ENCODE measurements at regions not wholly inside any gene's neighbourhood (a gene's known extent, or its start where the extent isn't known, plus 50 kb on each side); places are given as distances from the start of the nearest gene placed in this dataset.

- peak; percentile 14 for DNase-seq
Measured at GRCh38 chr12:65556676-65557437, 267.4 kb upstream of the HMGA2 start.

GRCh38 chr12:65557438-65558181 is 266.7 kb upstream of the HMGA2 start:
- DNase-seq = no peak

GRCh38 chr12:65560286-65560685 is 264.0 kb upstream of the HMGA2 start:
- DNase-seq = no peak

DNA sequence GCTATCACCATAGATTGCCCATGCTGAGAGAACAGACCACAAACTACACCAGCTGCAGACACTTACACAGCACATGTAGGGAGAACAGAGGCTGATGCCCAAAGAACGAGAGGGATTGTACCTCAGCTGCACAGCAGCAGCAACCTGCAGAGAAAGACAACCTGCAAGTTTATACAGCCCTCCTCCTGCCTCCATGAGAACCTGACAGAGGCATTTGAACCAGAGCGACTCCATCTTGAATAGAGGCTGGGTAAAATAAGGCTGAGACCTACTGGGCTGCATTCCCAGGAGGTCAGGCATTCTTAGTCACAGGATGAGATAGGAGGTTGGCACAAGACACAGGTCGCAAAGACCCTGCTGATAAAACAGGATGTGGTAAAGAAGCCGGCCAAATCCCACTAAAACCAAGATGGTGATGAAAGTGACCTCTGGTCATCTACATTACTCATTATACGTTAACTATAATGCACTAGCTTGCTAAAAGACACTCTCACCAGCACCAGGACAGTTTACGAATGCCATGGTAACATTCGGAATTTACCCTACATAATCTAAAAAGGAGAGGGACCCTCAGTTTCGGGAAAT is 262.4 kb upstream of the HMGA2 start:
- DNase-seq = no peak

DNA sequence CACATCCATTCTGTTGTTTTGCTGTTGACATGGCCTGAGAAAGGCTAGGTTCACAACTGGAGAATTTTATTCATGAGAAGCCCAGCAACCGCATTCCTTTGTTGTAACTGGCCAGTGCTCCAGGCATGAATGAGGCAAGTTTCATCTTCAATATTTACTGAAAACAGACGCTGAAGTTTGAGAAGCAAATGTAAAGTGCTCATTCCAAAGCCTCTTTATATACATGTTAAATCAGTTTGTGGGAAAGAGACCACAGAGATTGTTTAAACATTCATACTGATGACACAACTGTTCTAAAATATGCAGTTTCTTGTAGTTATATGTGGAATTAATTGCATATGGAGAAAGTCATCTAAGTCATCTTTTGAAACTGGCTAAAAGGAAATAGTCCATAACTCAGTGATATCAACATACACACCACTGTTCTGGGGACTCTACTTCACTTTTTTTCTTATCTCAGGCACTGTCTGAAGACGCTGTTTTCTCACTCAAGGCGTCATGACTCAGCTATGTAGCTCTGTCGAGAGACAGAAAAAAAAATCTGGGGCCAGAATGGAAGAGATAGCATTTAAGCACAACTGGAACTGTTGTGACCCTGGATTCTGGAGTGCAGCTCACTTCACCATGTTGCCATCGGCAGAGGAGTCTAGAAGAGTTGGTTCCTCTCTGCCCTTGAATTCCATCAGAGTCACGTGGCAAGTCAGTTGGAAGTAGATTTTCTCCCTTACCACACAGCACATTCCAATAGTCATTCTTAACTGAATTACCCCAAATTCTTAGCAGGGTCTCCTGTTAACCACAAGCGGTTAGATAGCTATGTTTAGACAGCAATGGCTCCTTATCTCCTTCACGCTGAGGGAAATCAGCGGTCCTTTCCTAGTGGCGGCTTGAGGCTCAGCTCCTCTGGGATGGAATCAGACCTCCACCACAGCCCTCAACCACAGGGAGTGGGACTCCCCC is 258.4 kb upstream of the HMGA2 start:
- DNase-seq = no peak

GRCh38 chr12:65566751-65567150 is 257.5 kb upstream of the HMGA2 start:
- DNase-seq = no peak

DNA sequence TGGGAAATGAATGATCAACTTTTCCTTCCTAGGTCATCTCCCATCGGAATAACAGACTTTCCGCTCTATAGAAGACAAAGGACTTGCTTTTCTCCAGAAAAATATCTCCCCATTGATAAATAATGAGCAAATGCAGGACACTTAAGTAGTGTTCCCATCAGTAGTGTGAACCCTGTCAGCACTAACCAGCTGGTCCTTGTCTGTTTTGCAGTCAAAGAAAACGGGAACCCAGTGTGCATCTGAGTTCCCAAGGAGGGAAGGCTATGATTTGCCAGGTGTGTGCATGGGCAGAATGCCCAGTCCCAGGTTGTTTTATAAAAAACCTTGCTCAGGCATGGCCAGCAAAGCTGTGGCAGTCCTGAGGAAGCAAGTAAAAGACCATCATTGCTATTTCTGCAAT is 256.5 kb upstream of the HMGA2 start:
- no peak for DNase-seq

DNA sequence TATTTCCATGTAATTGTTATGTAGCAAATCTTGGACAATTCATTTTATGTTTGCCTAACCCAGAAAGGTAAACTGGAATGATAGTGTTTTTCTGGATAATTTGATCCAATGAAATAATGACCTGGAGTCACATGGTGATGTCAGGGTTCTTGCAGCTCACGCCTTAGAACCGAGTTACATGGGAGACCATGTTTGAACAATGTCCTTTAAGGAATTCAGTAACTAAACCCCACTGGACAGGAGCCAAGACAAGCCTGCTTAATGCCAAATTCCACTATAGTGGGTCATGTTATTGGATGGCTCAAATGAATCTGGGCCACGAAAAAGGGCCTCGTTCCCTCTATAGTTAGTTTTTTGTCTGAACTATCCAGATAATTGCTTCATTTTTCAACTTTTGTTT is 255.8 kb upstream of the HMGA2 start:
- no peak for DNase-seq

- no peak for DNase-seq
Measured at GRCh38 chr12:65570451-65571130, 253.7 kb upstream of the HMGA2 start.

- no peak for DNase-seq
Measured at GRCh38 chr12:65574867-65575266, 249.4 kb upstream of the HMGA2 start.

DNA sequence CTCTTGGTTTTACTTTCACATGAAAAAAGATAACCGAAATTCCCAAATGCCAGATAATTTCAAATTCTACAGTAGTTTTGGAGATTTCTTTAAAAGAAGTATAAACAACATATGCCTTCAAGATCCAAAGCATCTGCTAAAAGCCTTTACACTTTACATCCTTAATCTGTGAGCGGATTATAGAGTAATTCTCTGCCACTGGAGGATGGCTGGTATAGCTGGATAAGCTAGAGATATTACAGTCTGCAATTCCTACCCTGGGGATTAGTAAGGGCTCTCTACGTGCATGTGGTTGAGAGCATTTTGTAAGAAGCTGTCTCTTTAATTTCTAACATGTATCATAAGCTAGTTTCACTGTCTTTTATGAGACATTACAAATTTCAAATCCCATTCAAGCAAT is 240.3 kb upstream of the HMGA2 start:
- no peak for DNase-seq

GRCh38 chr12:65585648-65586602 is 238.4 kb upstream of the HMGA2 start:
- DNase-seq = no peak

DNA sequence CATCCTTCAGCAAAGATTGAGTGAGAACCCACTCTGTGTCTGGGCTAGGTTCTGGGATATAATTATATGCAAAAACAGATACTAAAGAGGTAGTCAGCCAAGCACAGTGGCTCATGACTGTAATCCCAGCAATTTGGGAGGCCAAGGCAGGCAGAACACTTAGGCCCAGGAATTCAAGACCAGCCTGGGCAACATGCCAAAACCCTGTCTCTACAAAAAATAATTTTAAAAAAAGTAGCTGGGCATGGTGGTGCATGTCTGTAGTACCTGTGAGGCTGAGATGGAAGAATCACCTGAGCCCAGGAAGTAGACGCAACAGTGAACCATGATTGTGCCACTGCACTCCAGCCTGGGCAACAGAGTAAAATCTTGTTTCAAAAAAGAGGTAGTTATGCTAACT is 237.5 kb upstream of the HMGA2 start:
- no peak for DNase-seq

DNA sequence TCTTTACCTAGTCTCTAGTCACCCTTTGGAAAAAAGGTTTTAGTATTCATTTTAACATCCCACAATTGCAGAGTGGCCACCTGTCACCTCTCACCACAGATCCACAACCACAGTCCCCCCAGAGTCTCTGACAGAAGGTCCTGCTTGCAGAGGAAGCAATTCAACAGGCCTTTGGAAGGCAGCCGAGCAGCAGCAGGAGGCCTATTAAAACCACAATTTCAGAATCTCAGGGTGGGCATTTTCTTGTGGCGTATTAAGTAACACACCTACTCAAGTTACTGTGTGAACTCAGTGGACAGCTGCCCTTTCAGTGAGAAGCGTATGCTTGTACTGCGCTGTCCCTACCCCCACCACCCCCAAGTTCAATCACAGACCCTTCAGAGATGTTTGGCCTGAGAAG is 234.0 kb upstream of the HMGA2 start:
- no peak for DNase-seq

DNA sequence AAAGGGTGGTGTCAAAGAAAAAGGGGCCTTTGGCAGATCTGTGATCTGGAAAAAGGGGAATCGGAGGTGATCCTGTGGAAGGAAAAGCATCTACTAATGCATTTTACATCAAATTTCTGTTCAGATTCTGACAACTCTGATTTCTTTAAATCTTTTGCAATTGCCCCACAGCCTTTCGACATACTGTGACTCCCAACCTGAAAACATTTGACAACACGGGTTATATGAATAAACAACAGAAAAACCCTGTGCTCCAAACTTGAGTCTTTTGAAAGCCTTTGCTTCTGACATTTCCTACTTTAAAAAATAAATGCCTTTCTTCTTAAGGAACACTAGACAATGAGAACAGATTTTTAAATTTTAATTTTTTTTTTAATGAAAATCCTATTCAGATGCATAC is 231.9 kb upstream of the HMGA2 start:
- no peak for DNase-seq

- no peak for DNase-seq
Measured at GRCh38 chr12:65593239-65593701, 231.0 kb upstream of the HMGA2 start.

DNA sequence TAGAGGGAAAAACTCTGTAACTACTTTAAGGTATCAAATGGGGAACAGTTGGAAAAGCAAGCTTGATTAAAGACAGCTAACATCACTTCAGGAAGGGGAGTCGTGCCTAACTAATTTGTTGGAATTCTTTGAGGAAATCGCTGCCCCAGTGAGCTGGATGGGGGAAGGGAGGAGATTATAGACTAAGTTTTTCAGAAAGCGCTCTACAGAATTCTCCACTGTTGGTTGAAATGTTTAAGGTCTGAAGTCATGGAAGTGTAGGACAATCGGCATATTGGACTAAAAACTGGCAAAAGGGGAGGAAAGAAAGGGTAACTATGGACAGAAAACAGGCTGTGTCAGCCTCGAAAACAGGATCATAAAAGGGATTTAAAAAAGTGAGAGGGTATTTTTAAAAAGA is 229.9 kb upstream of the HMGA2 start:
- DNase-seq = no peak

DNA sequence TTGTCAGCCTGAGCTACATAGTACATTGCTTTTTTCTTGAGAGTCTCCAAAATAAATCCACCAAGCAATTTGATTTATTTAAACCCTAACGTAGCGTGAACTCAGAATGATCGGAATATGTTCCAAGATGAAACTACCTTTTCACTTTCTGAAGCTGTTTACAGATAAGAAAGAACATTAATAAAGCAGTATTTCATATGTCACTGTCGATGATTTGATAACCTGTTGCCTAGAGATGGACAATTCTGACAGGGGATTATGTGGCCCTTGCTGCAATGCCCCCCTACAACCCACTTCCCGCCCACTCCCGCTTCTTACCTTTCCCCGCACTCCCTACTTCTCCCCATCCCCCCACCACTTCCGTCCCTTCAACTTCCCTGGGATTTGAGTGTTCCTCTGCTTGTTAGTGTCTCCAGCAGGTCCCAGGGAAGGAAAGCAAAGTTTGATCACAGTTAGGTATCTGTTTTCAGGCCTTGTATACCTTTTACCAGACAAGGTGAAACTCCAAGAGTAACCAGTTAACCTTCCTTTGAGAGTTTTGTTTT is 229.2 kb upstream of the HMGA2 start:
- DNase-seq = no peak

DNA sequence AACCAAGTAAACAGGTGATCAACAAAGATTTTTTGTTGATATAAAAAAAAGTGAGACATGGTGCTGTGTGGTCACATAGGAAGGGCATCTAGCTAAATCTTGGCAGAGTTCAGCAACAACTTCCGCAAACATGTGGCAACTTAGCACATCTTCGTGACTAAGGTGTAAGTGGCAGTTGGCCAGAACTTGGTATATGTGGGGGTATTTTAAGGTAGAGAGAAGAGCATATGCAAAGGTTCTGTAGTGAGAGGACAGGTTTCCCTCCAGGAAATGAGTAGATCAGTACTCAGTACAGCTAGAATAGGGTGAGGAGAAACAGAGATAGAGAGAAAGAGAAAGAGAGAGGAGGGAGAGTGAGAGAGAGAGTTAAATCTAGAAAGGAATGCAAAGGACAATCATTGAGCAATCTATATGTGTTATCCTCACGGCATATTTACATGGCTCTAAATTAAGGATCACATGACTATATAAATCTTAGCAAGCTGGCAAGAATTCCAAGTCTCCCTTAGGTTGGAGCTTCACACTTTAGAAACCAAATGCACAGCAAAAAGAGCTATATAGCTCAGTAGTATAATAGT is 227.7 kb upstream of the HMGA2 start:
- DNase-seq = no peak

DNA sequence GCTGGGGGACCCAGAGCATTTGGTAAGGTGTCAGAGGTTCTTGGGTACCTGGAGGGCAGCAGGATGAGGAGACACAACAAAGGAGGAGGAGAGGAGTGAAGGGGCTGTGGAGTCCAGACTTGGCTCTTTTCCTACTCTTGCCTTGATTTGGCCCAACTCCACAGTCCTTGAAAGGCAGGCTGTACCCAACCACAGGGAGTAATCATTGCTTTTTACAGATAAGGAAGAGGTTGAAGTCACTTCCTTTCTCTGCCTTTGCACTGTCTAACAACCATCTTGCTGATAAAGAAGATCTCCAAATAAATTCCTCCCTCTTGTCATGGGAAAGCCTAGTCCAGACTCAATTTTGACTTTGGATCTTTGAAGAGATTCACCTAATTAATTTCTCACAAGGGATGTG is 226.8 kb upstream of the HMGA2 start:
- DNase-seq = no peak
